GF-D8 (cell line): ENCODE measurements at regions not wholly inside any gene's neighbourhood (a gene's known extent, or its start where the extent isn't known, plus 50 kb on each side); places are given as distances from the start of the nearest gene placed in this dataset.

Source experiments
- DNase-seq: peaks from one replicate; lab custom pipeline; 2025; lab: John Stamatoyannopoulos, UW

- no peak for DNase-seq
Observed at GRCh38 chr4:107248571-107248970, 212.5 kb upstream of the DKK2 start.

GRCh38 chr4:107247738-107248137 is 211.6 kb upstream of the DKK2 start:
- no peak for DNase-seq

- DNase-seq: no peak
Observed at GRCh38 chr4:107246761-107247160, 210.6 kb upstream of the DKK2 start.

GRCh38 chr4:107243141-107243781 is 207.1 kb upstream of the DKK2 start:
- DNase-seq: no peak

GRCh38 chr4:107220976-107221375 is 184.9 kb upstream of the DKK2 start:
- DNase-seq: no peak

GRCh38 chr4:107219681-107220080 is 183.6 kb upstream of the DKK2 start:
- DNase-seq: no peak

- no peak for DNase-seq
Observed at GRCh38 chr4:107216379-107216778, 180.3 kb upstream of the DKK2 start.

- no peak for DNase-seq
Observed at GRCh38 chr4:107215222-107215621, 179.1 kb upstream of the DKK2 start.

GRCh38 chr4:107213880-107214279 is 177.8 kb upstream of the DKK2 start:
- no peak for DNase-seq

- DNase-seq: no peak
Observed at GRCh38 chr4:107213410-107213809, 177.3 kb upstream of the DKK2 start.

- no peak for DNase-seq
Observed at GRCh38 chr4:107212565-107212964, 176.5 kb upstream of the DKK2 start.

- DNase-seq: no peak
Observed at GRCh38 chr4:107210450-107211239, 174.5 kb upstream of the DKK2 start.

- DNase-seq: no peak
Observed at GRCh38 chr4:107203733-107204132, 167.6 kb upstream of the DKK2 start.

GRCh38 chr4:107202744-107203143 is 166.6 kb upstream of the DKK2 start:
- DNase-seq: no peak

- DNase-seq: no peak
Observed at GRCh38 chr4:107197121-107197520, 161.0 kb upstream of the DKK2 start.

- no peak for DNase-seq
Observed at GRCh38 chr4:107196312-107196711, 160.2 kb upstream of the DKK2 start.

GRCh38 chr4:107194005-107194404 is 157.9 kb upstream of the DKK2 start:
- no peak for DNase-seq

- DNase-seq: no peak
Observed at GRCh38 chr4:107192601-107193000, 156.5 kb upstream of the DKK2 start.

- DNase-seq: no peak
Observed at GRCh38 chr4:107187091-107187490, 151.0 kb upstream of the DKK2 start.

GRCh38 chr4:107183155-107183774 is 147.2 kb upstream of the DKK2 start:
- DNase-seq: peak; percentile 2

- no peak for DNase-seq
Observed at GRCh38 chr4:107182347-107182746, 146.2 kb upstream of the DKK2 start.

GRCh38 chr4:107166873-107167450 is 130.8 kb upstream of the DKK2 start:
- DNase-seq: no peak

- DNase-seq: no peak
Observed at GRCh38 chr4:107166181-107166580, 130.1 kb upstream of the DKK2 start.
